H9 (cell line): ENCODE measurements at regions not wholly inside any gene's neighbourhood (a gene's known extent, or its start where the extent isn't known, plus 50 kb on each side); places are given as distances from the start of the nearest gene placed in this dataset.

ENCODE experiments used
- DNase-seq: peaks from one replicate; pipeline ENCODE4 v3.0.0-alpha.2; 2017
- H2AFZ ChIP-seq: one replicate; pipeline ENCODE4 v1.6.1; 2013; ENCODE audit warnings: mild to moderate bottlenecking, low read length, control low read depth, moderate library complexity
- H2AK5ac ChIP-seq: 2 replicates; pipeline ENCODE4 v1.6.1; 2013; ENCODE audit warnings: low read length, control low read depth, mixed read lengths; ENCODE audit not compliant: insufficient read length
- H2BK120ac ChIP-seq: one replicate; pipeline ENCODE4 v1.6.1; 2013; ENCODE audit warnings: low read depth, mild to moderate bottlenecking, low read length, control low read depth, inconsistent platforms; ENCODE audit not compliant: poor library complexity, severe bottlenecking
- H2BK12ac ChIP-seq: 2 replicates; pipeline ENCODE4 v1.6.1; 2013; ENCODE audit warnings: low read length, control low read depth, mixed read lengths, low read depth; ENCODE audit not compliant: insufficient read length
- H2BK15ac ChIP-seq: 2 replicates; pipeline ENCODE4 v1.6.1; 2013; ENCODE audit warnings: low read depth, low read length, control low read depth
- H2BK20ac ChIP-seq: one replicate; pipeline ENCODE4 v1.6.1; 2013; ENCODE audit warnings: low read depth, mild to moderate bottlenecking, low read length, control low read depth, inconsistent platforms; ENCODE audit not compliant: poor library complexity, severe bottlenecking
- H2BK5ac ChIP-seq: 2 replicates; pipeline ENCODE4 v1.6.1; 2013; ENCODE audit warnings: low read length, control low read depth, mixed read lengths; ENCODE audit not compliant: insufficient read length
- H3K14ac ChIP-seq: 2 replicates; pipeline ENCODE4 v1.6.1; 2013; ENCODE audit warnings: low read length, control low read depth; ENCODE audit not compliant: insufficient read depth
- H3K18ac ChIP-seq: 2 replicates; pipeline ENCODE4 v1.6.1; 2013; ENCODE audit warnings: low read depth, mild to moderate bottlenecking, mixed read lengths, low read length, control low read depth; ENCODE audit not compliant: insufficient read length
- H3K23ac ChIP-seq: 2 replicates; pipeline ENCODE4 v1.6.1; 2013; ENCODE audit warnings: low read length, control low read depth, mixed read lengths, low read depth; ENCODE audit not compliant: insufficient read length
- H3K23me2 ChIP-seq: 2 replicates; pipeline ENCODE4 v1.6.1; 2013; ENCODE audit warnings: low read depth, mild to moderate bottlenecking, mixed read lengths, low read length, control low read depth; ENCODE audit not compliant: insufficient read length, poor library complexity, severe bottlenecking
- H3K27ac ChIP-seq: 2 replicates; pipeline ENCODE4 v1.5.1; 2013; ENCODE audit warnings: low read length, control low read depth, mixed read lengths, low read depth; ENCODE audit not compliant: insufficient read length
- H3K27me3 ChIP-seq: 2 replicates; pipeline ENCODE4 v1.6.1; 2013; ENCODE audit warnings: low read length, control low read depth, inconsistent platforms; ENCODE audit not compliant: insufficient read depth
- H3K4ac ChIP-seq: 2 replicates; pipeline ENCODE4 v1.6.1; 2013; ENCODE audit warnings: low read depth, mild to moderate bottlenecking, control low read depth, inconsistent platforms, low read length, moderate library complexity
- H3K4me1 ChIP-seq: 2 replicates; pipeline ENCODE4 v1.6.1; 2013; ENCODE audit warnings: low read length, control low read depth, inconsistent platforms; ENCODE audit not compliant: insufficient read depth
- H3K4me2 ChIP-seq: 2 replicates; pipeline ENCODE4 v1.6.1; 2013; ENCODE audit warnings: low read length, control low read depth, mixed read lengths; ENCODE audit not compliant: insufficient read length, insufficient read depth
- H3K56ac ChIP-seq: 2 replicates; pipeline ENCODE4 v1.6.1; 2013; ENCODE audit warnings: low read depth, mild to moderate bottlenecking, mixed read lengths, low read length, control low read depth; ENCODE audit not compliant: insufficient read length
- H3K79me1 ChIP-seq: 2 replicates; pipeline ENCODE4 v1.6.1; 2013; ENCODE audit warnings: low read depth, mild to moderate bottlenecking, moderate library complexity, low read length, control low read depth, inconsistent platforms; ENCODE audit not compliant: insufficient read depth, poor library complexity, severe bottlenecking
- H3K79me2 ChIP-seq: 2 replicates; pipeline ENCODE4 v1.6.1; 2013; ENCODE audit warnings: low read length, control low read depth, inconsistent platforms; ENCODE audit not compliant: insufficient read depth
- H3K9ac ChIP-seq: 2 replicates; pipeline ENCODE4 v1.6.1; 2013; ENCODE audit warnings: low read length, control low read depth, mixed read lengths; ENCODE audit not compliant: insufficient read length; ENCODE audit errors: extremely low read depth
- H3K9me3 ChIP-seq: one replicate; pipeline ENCODE4 v1.6.1; 2013; ENCODE audit warnings: low read depth, low read length, inconsistent platforms; ENCODE audit not compliant: control insufficient read depth
- H3T11ph ChIP-seq: one replicate; pipeline ENCODE4 v1.6.1; 2013; ENCODE audit warnings: mild to moderate bottlenecking, low read length, control low read depth, inconsistent platforms
- H4K20me1 ChIP-seq: one replicate; pipeline ENCODE4 v1.6.1; 2013; ENCODE audit not compliant: control insufficient read depth, insufficient read length, insufficient read depth
- H4K5ac ChIP-seq: 2 replicates; pipeline ENCODE4 v1.6.1; 2013; ENCODE audit warnings: low read depth, mild to moderate bottlenecking, mixed read lengths, low read length, control low read depth; ENCODE audit not compliant: insufficient read length
- H4K8ac ChIP-seq: replicated peaks from 2 replicates; pipeline ENCODE4 v1.6.1; 2013; ENCODE audit warnings: low read length, control low read depth, mixed read lengths, low read depth; ENCODE audit not compliant: insufficient read length
- H4K91ac ChIP-seq: 2 replicates; pipeline ENCODE4 v1.6.1; 2013; ENCODE audit warnings: low read depth, mild to moderate bottlenecking, moderate library complexity, mixed read lengths, low read length, control low read depth; ENCODE audit not compliant: insufficient read length
- H3K27ac Mint-ChIP-seq, 3 experiments: 2 replicates in 2 of 3; 3 replicates in 1 of 3; pipeline ENCODE4 v1.8.0; 2020 to 2021; ENCODE audit warnings: mixed read lengths in 3 of 3, mild to moderate bottlenecking in 1 of 3, moderate library complexity in 1 of 3
- H3K27me3 Mint-ChIP-seq: 2 replicates; pipeline ENCODE4 v1.8.0; 2021; ENCODE audit warnings: low read depth, mild to moderate bottlenecking, moderate library complexity, mixed read lengths
- H3K36me3 Mint-ChIP-seq, 3 experiments: 2 replicates in 2 of 3; 3 replicates in 1 of 3; pipeline ENCODE4 v1.8.0; 2020 to 2021; ENCODE audit warnings: low read depth in 3 of 3, mixed read lengths in 3 of 3; ENCODE audit not compliant: insufficient read depth in 1 of 3
- H3K4me1 Mint-ChIP-seq, 2 experiments: 2 replicates each; pipeline ENCODE4 v1.8.0; 2020; ENCODE audit warnings: mixed read lengths in 2 of 2
- H3K4me3 Mint-ChIP-seq, 2 experiments: 2 replicates in 1 of 2; 3 replicates in 1 of 2; pipeline ENCODE4 v1.8.0; 2020 to 2021; ENCODE audit warnings: mild to moderate bottlenecking in 2 of 2, mixed read lengths in 2 of 2, moderate library complexity in 1 of 2
- H3K9me3 Mint-ChIP-seq, 2 experiments: 2 replicates in 1 of 2; 3 replicates in 1 of 2; pipeline ENCODE4 v1.8.0; 2020; ENCODE audit warnings: mild to moderate bottlenecking in 2 of 2, mixed read lengths in 2 of 2, moderate library complexity in 1 of 2
- CTCF ChIP-seq: fragments of 200-600 bp; sonication (generic); conservative IDR thresholded peaks from 3 replicates; pipeline ENCODE4 v1.8.0; 2021; ENCODE audit warnings: antibody characterized with exemption, mild to moderate bottlenecking
- WGBS: extraction: QIAGEN DNeasy Blood & Tissue Kit; methylation state at CpG from one replicate; pipeline ENCODE4 v1.1.7; 2013; ENCODE audit warnings: missing lambda C conversion rate, low lambda C conversion rate, mixed read lengths; ENCODE audit not compliant: insufficient read length; ENCODE audit errors: extremely low coverage; 5-methylcytosine and 5-hydroxymethylcytosine counted together

- H3K27me3 Mint-ChIP-seq: peaks cover 8% of the 10 kb centered on the region; the same call in 1 of the 2 replicates
- TF ChIP-seq CTCF: no peak
- no peak overlapping the region for H2AK5ac ChIP-seq
- H3K56ac ChIP-seq: no peak overlapping the region
- H3K4me3 Mint-ChIP-seq: no peak overlapping the region
- no peaks in the 10 kb centered on the region for H3K36me3 Mint-ChIP-seq
- H3K14ac ChIP-seq: no peak overlapping the region
- no peak overlapping the region for H3K27ac Mint-ChIP-seq
- no peak overlapping the region for H3T11ph ChIP-seq
- no peak overlapping the region for H3K27ac ChIP-seq
- no CpG with 5 or more reads among the region's 6 CpGs for WGBS
- no peak overlapping the region for H2BK120ac ChIP-seq
- no peak overlapping the region for H2BK15ac ChIP-seq
- H2BK5ac ChIP-seq: no peak overlapping the region
- H3K79me2 ChIP-seq: no peaks in the 10 kb centered on the region
- H3K9me3 ChIP-seq: no peaks in the 10 kb centered on the region
- no peak overlapping the region for H3K18ac ChIP-seq
- no peaks in the 10 kb centered on the region for H3K4me1 ChIP-seq
- no peak overlapping the region for H4K91ac ChIP-seq
- H3K4me1 Mint-ChIP-seq: peaks cover 0 to 2% of the 10 kb centered on the region in 2 experiments; a peak in 1 of 4 replicates
- H3K23me2 ChIP-seq: no peaks in the 10 kb centered on the region
- no peak overlapping the region for H3K9ac ChIP-seq
- no peak overlapping the region for H2AFZ ChIP-seq
- no peaks in the 10 kb centered on the region for H3K27me3 ChIP-seq
- H4K5ac ChIP-seq: no peak overlapping the region
- H3K4ac ChIP-seq: no peak overlapping the region
- no peaks in the 10 kb centered on the region for H3K79me1 ChIP-seq
- H3K23ac ChIP-seq: no peak overlapping the region
- H3K9me3 Mint-ChIP-seq: no peaks in the 10 kb centered on the region
- H3K4me2 ChIP-seq: no peak overlapping the region
- H2BK12ac ChIP-seq: no peak overlapping the region
- H2BK20ac ChIP-seq: no peak overlapping the region
- no peak for DNase-seq
- no peaks in the 10 kb centered on the region for H4K20me1 ChIP-seq
- H4K8ac ChIP-seq: no peak overlapping the region
These were observed 68.8 kb upstream of the ATP2B2 start for GRCh38 chr3:10574101-10574620.
